GM12874 (cell line): ENCODE measurements at regions not wholly inside any gene's neighbourhood (a gene's known extent, or its start where the extent isn't known, plus 50 kb on each side); places are given as distances from the start of the nearest gene placed in this dataset.

Source experiments
- CTCF ChIP-seq: IDR thresholded peaks from 2 replicates; pipeline ENCODE4 v1.5.1; 2011; ENCODE audit warnings: low read depth, mild to moderate bottlenecking, control low read depth, low read length, moderate library complexity; ENCODE audit not compliant: insufficient read depth

- TF ChIP-seq CTCF = no peak
Measured at GRCh38 chr20:57848282-57848681, 138.5 kb upstream of the PMEPA1 start.

- no peak for TF ChIP-seq CTCF
Measured at GRCh38 chr20:57847104-57847503, 137.3 kb upstream of the PMEPA1 start.

GRCh38 chr20:57844626-57845596 lies 135.1 kb upstream of the PMEPA1 start:
- no peak for TF ChIP-seq CTCF

- no peak for TF ChIP-seq CTCF
Measured at GRCh38 chr20:57843941-57844625, 134.3 kb upstream of the PMEPA1 start.

- TF ChIP-seq CTCF = no peak
Measured at GRCh38 chr20:57842720-57843119, 132.9 kb upstream of the PMEPA1 start.

- no peak for TF ChIP-seq CTCF
Measured at GRCh38 chr20:57841297-57841866, 131.6 kb upstream of the PMEPA1 start.
